Sigmoid colon (tissue), 3 donors: ENCODE measurements at regions not wholly inside any gene's neighbourhood (a gene's known extent, or its start where the extent isn't known, plus 50 kb on each side); places are given as distances from the start of the nearest gene placed in this dataset.

ENCODE experiments used
- CTCF ChIP-seq, 4 experiments: fragments of 450-650 bp in 3 of 4; fragments of 200-600 bp in 1 of 4; IDR thresholded peaks; one replicate each; pipeline ENCODE4 v1.5.1; 2016 to 2019; ENCODE audit warnings: antibody characterized with exemption in 4 of 4, mild to moderate bottlenecking in 3 of 4, moderate library complexity in 2 of 4
- POLR2A ChIP-seq, 2 donors: fragments of 450-650 bp; IDR thresholded peaks; one replicate each; pipeline ENCODE4 v1.6.1; 2016; ENCODE audit warnings: antibody characterized with exemption in 2 of 2, mild to moderate bottlenecking in 2 of 2, moderate library complexity in 2 of 2

GRCh38 chr7:45980181-45980905 lies 59.3 kb upstream of the IGFBP3 start:
- TF ChIP-seq CTCF (IDR thresholded peaks at IDR 0.05), result no peak
- TF ChIP-seq POLR2A (IDR thresholded peaks at IDR 0.05), result no peak
